Stimulated activated CD4-positive, alpha-beta T cell treated with anti-CD3 and anti-CD28 coated beads, Interleukin-1b, Interleukin-23, amount 100 ng/mL, for 24 hours (primary cell): ENCODE measurements at regions not wholly inside any gene's neighbourhood (a gene's known extent, or its start where the extent isn't known, plus 50 kb on each side); places are given as distances from the start of the nearest gene placed in this dataset.

Experiments
- DNase-seq, 4 experiments: peaks; one replicate each; pipeline ENCODE4 v3.0.0-alpha.2; 2020; ENCODE audit warnings: low read depth in 4 of 4, low spot score in 1 of 4

DNA sequence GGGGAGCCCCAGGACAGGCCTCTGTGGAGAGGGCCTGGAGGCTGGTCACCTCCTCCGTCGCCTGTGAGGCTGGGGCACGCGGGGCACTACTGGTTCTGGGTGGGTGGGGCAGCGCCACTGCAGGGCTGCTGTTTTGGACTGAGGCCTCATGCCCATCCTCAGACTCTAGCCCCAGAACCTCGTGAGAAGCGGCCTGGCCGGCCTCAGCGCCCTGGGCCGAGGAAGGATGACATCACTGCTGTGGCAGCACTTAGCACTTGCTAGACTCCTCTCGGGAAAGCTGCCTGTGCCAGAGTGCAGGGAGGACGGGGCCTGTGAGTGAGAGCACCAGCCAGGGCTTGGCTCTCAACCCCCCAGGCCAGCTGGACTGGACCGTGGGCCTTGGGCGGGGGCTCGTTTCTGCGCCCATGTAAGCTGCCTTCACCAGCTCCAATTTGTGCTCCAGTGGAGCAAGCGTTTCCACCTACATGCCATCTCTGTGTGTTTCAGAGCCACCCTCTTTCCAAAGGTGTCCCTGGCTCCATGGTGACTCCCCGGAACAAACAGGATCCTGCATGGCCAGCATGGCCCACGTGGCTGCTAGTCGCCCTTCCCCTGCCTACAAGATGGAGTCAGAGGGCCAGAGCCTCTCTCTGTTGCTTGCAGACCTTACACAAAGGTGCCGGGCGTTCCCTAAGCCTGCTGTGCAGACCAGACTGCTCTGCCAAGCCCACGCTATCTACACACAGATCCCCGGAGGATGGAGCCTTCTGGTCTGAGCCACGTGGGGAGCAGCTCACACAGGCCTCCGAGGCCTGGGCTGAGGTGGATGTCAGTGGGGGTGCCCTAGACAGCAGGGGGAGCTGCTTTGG lies 102.9 kb downstream of the CTTN start:
- no peak for DNase-seq

DNA sequence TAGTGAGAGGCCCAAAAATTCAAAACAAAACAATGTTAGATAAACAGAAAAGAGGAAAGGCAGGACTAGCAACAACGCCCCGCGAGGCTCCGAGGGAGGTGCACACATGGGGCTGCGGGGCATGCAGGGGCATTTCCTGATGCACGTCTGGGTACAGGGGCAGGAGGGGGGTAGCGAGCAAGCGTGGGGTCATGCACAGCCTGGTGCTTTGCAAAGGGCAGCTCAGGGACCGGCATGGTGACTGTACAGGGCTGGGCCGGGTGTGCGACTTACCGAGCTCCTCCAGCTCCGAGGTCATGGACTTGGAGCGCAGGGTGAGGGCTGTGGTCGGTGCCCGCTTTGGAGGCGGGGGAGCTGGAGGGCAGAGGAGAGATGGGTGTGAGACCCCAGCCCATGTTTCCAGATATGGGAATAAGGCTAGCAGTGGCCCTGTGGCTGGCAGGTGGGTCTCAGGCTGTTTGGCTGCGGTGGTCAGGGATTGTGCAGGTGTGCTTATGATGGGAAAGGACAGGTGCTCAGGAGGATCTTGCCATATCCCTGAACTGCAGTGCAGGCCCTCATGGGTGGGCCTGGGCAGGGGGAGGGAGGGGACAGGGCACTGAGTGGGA lies 103.7 kb downstream of the CTTN start:
- no peak for DNase-seq

DNA sequence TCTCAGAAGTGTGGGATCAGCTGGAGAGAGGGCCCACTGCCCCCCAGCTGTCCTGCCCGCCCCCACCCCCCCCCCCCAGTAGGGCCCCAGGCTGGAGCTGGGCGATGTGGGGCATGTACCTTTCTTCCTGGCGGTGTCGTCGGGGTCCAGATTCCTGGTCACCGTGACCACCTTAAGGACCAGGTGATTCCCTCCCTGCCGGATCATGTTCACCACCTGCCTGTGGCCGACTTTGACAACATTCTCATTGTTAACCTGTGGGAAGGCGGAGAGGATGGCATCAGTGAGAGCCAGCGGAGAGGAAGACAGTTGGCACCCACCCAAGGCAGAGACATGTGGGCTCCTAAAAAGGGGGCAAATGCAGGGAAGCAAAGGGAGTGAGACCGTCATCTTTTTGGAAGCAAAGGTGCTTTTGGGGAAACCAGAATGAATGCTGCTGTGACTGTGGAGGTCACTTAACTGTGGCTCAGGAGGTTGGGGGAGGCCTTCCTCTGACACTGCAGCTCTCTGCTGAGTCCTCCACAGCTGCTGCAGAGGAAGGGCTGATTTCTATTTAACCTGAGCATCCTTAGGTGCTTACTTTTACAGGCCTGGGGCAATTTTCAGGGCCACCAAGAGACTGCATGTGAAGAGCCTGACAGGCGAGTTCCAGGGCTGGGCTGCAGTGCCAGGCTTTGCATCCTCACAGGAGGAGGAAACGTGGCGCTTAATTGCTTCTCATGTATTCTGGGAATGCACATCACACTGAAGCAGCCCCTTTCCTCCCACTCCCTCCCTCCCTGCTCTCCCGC lies 104.5 kb downstream of the CTTN start:
- DNase-seq, result no peak

DNA sequence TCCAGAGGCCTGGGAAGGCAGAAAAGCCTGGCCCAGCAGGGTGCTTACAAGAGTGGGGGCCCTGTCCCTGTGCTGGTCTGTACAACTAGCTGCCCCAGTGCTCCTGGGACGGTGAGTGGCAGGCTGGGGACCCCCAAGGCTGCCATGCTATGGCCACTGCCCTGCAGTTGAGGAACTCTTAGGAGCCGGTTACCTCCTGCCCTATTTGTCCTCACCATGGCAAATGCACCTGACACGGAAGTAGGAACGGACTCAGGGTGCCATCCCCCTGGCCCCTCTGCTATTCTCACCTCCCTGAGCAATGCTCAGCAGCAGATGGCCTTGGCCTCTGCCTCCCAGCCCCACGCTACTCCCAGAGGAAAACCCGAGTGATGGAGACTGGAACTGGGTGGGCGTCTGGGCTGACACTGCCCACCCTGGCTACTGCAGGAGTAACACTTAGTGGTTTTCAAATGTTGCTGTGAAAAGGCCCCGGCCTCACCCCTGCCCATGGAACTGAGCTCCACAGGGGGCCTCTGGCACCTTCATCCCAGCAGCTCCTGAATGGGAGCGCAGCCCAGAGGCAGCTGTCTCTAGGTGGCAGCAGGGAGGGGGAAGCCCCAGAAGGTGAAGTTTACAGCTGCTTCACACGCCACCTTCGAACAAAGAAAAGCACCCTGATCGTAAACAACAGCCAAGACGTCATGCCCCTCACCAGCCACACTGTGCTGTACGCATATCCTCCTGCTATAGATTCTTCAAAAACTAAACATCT lies 105.3 kb downstream of the CTTN start:
- DNase-seq, result no peak

DNA sequence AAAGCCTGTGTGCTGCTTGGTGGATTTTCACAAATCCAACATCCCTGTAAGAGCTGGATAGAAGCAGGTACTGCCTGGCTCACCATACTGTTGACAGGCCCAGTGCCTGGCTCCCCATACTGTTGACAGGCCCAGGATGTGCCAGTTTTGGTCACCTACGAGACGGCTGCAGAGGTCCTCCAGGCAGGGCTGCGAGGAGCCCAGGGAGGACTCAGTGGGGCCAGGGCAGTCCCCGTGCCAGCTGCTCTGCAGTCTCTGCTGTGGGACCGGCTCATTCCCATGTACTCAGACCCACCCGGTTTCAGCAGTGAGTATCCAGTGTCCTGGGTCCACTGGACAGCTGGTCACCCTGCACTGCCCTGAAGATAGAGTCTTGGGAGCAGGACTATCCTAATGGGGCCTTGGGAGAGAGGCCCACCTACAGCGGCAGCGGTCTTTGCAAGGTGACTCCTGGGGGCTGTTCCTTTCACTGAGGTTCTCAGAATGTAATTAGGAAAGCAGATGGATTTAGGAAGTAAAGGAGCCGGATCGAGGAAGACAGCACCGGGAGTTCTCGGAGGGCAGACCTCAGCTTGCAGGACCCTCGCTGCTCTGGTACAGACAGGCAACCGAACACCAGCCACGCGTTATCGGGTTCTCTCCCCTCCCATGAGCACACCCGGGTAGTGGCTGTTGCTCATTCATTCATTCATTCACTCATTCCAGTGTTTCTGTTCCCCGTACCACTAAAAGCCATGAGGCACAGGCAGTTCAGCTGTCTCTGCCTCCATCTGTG lies 106.1 kb downstream of the CTTN start:
- no peak for DNase-seq

DNA sequence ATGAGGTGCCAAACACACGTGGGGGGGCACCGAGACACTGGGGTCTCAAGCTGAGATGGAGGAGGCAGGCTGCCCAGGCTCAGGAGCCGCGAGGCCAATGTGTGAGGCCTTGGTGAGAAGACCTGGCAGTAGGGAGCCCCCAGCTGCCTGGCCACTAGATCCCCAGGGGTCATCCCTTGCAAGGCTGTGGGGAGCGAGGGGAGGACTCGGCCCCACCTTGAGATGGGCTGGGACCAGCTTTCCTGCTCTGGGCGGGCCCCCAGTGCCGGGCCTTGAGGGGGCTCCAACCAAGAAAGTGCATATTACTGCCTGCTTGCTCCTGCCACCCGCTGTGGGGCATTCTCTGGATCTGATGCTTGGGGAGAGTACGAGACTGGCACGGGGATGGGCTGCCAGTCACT lies 107.0 kb downstream of the CTTN start:
- DNase-seq, result no peak

DNA sequence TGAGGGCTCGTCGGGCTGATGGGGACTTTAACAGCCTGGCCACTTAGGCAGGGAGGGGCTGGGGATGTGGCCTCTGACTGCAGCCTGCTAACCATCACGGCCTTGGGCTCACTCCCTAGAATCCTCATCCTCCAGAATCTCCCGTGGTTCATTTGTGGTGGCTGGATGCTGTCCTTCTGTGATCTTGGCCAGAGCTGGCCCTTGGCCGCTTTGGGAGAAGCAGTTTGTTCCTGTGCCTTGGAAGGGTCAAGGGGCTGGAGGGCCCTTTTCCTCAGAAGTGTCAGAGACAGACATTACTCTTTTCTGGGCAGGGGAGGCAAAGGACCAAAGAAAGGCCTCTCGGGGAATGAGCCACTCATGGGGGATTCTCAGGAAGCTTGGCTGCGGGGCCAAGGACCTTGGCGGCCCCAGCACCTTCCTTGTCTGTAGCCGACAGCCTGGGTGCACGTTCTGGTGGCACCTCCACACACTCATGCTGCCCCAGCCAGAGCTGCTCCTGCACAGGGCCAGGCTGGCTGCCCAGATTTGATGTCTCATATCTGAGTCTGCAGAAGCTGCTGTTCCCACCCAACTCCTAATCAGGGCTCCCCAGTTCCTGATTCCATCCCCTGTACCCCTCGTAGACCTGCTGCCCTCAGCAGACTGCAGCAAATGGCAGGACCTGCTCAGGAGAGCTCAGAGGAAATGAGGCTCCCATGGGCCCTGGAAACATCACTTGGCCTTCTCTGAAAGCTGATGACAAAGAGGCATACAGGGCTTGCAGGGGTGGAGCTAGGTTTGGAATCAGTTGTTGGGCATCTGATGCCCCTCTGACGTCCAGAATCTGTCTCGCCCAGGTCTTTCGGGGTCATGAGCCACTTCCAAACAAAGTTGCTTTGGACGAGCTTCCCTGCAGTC lies 107.7 kb downstream of the CTTN start:
- DNase-seq, result no peak

DNA sequence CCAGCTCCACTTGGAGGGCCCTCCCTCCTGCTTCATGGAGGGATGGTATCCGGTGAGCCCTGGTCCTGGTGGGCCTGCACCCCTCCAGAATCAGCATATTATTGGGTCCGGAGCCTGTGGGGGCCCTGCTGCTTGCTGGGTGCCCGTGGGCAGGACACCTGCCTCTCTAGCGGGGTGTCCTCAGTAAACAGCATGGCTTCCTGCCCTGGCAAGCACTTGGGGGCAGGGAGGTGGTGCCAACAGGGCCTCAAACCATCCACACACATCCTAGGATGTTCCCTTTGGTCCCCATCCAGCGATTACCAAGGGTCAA lies 108.3 kb downstream of the CTTN start:
- DNase-seq, result no peak

DNA sequence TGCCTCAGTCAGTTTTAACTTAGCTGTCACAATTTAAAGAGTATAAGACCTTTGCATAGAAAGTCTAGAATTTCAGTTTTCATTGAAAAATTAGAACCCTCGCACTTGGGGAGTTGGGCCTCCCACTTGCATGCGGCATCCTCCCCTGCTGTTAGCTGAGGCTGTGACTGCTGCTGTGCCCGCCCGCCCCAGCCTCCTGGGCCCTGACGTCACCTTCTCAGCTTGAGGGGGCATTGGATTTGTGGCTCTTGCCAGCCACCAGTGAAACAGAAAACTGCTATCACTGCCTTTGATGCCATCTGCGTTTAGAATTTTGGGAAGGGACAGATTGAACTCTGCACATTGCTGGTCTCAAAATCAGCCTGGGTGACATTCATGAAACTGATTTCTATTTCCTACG lies 108.7 kb downstream of the CTTN start:
- DNase-seq, result no peak

DNA sequence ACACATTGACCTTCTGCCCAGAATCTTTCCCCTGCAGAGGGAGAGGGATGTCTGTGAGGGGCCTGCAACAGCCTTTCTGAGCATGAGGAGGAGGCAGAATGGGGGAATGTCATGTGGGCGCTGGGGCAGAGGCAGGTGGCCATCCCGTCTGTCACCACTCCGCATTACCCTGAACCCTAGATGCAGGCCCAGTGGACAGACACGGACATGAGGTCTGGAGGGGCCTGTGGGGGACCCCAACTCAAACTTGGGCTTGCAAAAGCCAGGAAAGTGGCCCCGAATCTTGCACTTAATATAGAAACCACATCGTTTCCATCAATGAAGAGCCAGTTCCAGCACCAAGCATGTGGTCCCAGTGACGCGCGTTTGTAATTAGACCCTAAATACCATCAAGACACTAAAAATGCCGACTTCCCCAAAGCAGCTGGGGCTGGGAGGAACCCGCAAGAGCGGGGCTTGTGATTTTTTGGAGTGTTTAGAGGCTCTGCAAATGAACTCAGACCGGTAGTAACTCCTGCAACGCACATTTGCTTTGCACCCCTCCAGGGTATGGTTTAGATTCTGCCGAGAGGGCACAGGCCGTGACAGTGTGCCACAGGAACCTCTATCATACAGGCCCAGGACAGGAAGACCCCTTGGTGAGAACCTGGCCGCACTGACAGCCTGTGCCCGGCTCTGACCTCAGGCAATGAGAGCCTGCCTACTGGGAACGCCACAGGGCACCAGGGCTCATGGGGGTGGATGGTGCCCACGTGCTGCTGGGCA lies 109.3 kb downstream of the CTTN start:
- DNase-seq, result no peak

DNA sequence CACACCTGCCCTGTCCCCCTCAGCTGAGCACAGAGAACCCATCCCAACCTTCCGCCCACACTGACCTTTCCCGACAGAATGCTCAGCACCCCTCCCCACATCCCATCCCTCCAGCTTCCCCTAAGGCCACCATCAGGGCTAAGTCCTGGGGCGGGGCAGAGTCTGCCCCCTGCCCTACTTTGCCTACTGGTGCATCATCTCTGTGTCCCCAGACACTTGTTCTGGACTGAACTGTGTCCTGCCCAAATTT lies 109.8 kb downstream of the CTTN start:
- DNase-seq, result no peak

DNA sequence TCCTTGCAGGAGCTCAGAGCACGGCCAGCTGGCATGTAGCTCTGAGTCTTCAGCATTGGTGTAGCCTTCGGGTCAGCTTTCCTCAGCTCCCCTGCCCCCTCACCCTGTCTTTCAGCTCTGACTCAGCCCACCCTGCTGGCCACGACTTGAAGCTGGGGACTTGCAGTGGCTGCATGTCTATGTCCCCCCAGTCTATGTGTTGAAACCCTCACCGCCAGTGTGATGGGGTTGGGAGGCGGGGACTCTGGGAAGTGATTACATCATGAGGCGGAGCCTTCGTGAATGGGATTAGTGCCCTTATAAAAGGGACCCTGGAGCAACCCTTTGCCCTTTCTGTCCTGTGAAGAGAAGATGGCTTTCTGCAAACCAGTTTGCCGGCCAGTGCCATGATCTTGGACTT lies 111.1 kb downstream of the CTTN start:
- DNase-seq, result no peak

DNA sequence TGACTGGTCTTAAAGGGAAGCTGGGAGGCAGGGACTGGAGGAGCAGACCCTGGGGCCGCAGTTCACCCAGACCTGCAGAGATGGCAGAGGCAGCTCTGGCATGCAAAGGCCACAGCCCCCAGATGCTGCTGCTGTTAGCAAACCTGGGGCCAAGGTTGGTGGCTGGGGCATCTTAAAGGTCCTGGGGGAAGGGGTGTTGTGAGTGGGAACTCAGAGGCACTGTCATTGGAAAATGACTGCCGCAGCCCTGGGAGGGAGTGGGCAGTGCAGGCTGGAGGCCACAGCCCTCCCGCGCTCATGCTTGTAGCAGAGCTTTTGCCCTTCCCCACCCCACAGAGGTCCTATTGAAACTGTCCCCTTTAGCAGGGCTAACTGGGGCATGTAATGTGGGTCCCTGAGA lies 111.8 kb downstream of the CTTN start:
- no peak for DNase-seq

DNA sequence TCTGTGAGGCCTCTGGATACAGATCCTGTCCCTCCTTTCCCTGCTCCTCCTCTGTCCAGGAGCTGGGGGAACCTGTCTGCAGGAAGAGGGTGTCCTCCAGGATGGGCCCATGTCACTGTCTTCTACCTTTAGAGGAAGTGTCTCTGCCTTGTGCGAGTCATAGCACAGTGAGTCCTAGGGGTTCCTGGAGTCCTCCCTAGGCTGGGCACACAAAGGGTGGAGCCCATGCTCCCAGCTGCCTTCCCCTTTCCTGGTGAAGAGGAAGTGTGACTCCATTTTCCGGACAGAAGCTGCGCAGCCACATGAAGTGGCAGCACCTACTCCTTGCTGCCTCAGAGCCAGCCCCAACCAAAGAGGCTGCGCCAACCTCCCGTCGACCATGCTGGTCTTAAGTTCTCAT lies 112.2 kb downstream of the CTTN start:
- DNase-seq, result no peak

DNA sequence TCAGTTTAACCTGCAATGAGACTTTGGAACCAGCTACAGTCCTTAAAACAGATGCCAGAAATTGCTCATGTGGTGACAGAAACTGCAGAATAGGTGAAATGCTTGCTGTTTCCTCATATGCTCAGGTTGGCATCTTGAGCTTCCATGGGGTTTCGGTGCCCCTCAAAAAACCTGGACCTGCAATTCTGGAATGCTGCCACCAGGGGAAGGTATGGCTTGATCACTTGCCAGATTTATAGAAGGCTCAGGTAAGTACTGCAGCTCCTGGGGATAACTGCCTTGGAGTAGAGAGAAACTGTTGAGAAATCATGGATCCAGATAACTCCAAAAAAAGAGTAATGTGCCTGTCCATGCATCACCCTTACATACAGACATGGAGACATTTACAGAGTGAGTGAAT lies 113.0 kb downstream of the CTTN start:
- no peak for DNase-seq

DNA sequence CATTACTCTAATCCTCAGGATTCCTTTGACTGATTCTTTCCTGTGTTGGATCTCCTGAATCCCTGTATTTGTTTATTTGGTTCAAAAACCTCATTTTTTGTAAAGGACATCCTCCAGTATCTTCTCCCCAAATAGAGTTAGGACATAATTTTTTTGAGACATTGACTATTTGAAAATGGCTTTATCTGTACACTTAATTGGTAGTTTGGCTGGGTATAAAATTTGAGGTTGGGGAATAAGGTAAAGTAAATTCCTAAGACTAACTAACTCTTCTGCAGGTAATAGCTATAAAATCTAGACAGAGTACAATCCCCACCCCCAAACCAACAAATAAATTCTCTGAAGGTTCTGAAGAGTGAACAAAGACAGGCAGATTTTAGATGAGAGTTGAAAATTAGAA lies 114.4 kb downstream of the CTTN start:
- DNase-seq, result no peak

DNA sequence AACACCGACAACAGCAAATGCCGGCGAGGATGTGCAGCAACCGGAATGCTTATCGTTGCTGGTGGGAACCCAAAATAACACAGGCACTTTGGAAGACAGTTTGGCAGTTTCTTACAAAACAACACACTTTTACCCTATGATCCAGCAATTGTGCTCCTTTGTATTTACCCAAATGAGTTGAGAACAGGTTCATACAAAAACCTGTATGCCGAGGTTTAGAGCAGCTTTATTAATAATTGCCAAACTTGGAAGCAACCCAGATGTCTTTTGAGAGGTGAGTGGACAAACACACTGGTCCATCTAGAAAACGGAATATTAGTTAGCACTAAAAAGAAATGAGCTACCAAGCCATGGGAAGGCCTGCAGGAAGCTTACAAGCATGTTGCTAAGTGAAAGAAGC lies 118.9 kb downstream of the CTTN start:
- no peak for DNase-seq

DNA sequence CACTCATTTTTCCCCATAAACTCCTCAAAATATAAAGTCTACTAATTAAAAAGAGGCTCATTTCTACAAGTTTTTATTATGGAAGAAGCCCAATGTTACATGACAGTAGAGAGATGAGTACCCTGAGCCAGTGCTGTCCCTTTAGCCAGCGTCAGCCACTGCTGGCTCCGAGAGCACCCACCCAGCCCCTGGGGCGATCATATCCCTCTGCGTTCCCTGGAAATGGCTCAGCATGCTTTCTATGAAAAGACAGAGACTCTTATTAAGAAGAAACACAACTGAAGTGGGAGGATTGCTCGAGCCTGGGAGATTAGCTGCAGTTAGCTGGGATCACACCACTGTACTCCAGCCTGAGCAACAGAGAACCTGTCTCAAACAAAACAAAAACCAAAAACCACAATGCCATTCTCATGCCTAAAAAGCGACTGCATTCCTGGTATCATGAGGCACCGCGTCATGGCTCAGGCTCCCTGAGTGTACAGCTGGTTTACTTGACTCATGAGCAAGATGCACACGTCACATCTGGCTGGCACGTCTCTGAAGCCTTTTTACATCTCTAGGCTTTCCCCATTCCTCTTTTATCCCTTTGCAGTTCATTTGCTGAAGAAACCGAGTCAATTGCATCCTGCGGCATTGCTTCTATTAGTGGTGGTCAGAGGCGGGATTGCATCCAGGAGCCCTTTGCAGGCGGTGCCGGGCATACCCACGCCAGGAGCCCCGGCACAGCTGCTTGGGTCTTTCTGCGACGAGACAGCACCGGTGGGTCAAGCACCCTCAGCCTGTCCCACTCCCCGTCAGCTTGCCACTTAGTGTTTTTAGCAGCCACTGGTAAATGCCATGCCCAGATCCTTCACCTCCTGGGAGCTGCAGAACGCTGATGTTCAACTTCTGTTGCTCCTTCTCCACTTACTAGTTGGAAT lies 119.9 kb downstream of the CTTN start:
- DNase-seq, result no peak
